Peyer's patch (tissue), 4 donors: ENCODE measurements at regions not wholly inside any gene's neighbourhood (a gene's known extent, or its start where the extent isn't known, plus 50 kb on each side); places are given as distances from the start of the nearest gene placed in this dataset.
A peak's percentile ranks its signal among the peaks of the same experiment; 100 is the strongest.

ENCODE experiments used
- DNase-seq, 3 donors: peaks; one replicate each; pipeline ENCODE4 v3.0.0-alpha.2; 2017 to 2019
- H3K27ac ChIP-seq, 4 donors: fragments of 200-600 bp; sonication (generic); one replicate each; pipeline ENCODE4 v1.5.1; 2016 to 2019
- H3K27me3 ChIP-seq, 2 donors: fragments of 200-600 bp; sonication (generic); one replicate each; pipeline ENCODE4 v1.5.1; 2019
- H3K36me3 ChIP-seq, 3 donors: fragments of 200-600 bp; sonication (generic); one replicate each; pipeline ENCODE4 v1.5.1; 2016 to 2019
- H3K4me1 ChIP-seq, 4 donors: fragments of 200-600 bp; sonication (generic); one replicate each; pipeline ENCODE4 v1.5.1; 2016 to 2019
- H3K4me3 ChIP-seq, 4 donors: fragments of 200-600 bp; sonication (generic); 1 replicate in 3 of 4; 2 replicates in 1 of 4; pipeline ENCODE4 v1.5.1; 2016 to 2019; ENCODE audit warnings: mild to moderate bottlenecking in 1 of 4
- H3K9me3 ChIP-seq, 4 donors: fragments of 200-600 bp; sonication (generic); one replicate each; pipeline ENCODE4 v1.5.1; 2016 to 2019; ENCODE audit warnings: mild to moderate bottlenecking in 1 of 4
- POLR2A ChIP-seq, 2 donors: fragments of 450-650 bp; IDR thresholded peaks; one replicate each; pipeline ENCODE4 v1.5.1; 2017; ENCODE audit warnings: antibody characterized with exemption in 2 of 2, mild to moderate bottlenecking in 2 of 2, moderate library complexity in 2 of 2
- TF ChIP-seq, protein P1 (sequence below), 6 experiments: fragments of 450-650 bp in 4 of 6; fragments of 200-600 bp in 2 of 6; sonication (generic) in 1 of 6; IDR thresholded peaks; one replicate each; pipeline ENCODE4 v1.5.1; 2017 to 2019; ENCODE audit warnings: antibody characterized with exemption in 6 of 6, mild to moderate bottlenecking in 3 of 6, moderate library complexity in 1 of 6

DNA sequence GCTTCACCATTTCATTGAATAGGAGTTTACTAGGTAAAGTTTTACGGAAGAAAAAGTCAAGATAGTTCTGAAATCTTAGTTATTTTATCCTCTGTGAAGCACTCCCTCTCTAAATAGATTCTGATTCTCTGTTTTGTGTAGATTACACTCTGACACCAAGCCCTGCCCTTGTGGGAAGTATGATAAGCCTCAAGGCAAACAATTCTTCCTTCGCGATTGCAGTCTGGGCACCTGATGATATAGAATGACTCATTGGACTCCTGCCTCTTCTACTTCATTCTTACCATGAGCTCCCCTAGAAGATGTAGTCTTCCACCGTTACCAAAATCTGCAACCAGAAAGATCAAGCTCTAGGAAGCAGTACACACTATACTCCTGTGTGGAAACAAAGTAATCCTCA is 626.9 kb upstream of the PTGER4 start:
- no peak for TF ChIP-seq POLR2A (IDR thresholded peaks at IDR 0.05)
- TF ChIP-seq, protein P1, sequence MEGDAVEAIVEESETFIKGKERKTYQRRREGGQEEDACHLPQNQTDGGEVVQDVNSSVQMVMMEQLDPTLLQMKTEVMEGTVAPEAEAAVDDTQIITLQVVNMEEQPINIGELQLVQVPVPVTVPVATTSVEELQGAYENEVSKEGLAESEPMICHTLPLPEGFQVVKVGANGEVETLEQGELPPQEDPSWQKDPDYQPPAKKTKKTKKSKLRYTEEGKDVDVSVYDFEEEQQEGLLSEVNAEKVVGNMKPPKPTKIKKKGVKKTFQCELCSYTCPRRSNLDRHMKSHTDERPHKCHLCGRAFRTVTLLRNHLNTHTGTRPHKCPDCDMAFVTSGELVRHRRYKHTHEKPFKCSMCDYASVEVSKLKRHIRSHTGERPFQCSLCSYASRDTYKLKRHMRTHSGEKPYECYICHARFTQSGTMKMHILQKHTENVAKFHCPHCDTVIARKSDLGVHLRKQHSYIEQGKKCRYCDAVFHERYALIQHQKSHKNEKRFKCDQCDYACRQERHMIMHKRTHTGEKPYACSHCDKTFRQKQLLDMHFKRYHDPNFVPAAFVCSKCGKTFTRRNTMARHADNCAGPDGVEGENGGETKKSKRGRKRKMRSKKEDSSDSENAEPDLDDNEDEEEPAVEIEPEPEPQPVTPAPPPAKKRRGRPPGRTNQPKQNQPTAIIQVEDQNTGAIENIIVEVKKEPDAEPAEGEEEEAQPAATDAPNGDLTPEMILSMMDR (IDR thresholded peaks at IDR 0.05): no peak
- H3K36me3 ChIP-seq: no peaks in the 10 kb centered on the region
- H3K9me3 ChIP-seq: no peaks in the 10 kb centered on the region
- no peak overlapping the region for H3K4me3 ChIP-seq
- no peaks in the 10 kb centered on the region for H3K4me1 ChIP-seq
- DNase-seq: peak in 1 of 3 donors; percentile 52
- H3K27ac ChIP-seq: no peak overlapping the region
- no peaks in the 10 kb centered on the region for H3K27me3 ChIP-seq

DNA sequence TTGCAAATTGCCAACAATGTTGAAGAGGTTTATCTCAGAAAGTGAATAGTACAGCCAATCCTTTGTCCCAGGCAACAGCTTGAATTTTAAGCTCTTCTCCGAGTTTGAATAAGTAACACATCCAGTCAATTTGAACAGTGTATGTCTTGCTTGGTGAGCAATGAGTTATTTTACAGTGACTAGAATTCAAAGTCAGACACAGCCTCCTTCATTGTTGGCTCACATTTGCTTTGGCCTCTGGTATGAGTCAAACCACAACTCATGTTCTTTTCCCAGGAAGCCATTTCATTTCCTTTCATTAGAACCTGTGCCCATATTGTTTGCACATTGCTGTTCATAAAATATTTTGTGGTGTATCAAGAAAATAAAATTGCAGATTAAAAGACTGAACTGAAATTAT is 622.0 kb upstream of the DAB2 start:
- TF ChIP-seq, protein P1 (IDR thresholded peaks at IDR 0.05): no peak
- TF ChIP-seq POLR2A (IDR thresholded peaks at IDR 0.05): no peak
- Histone ChIP-seq H3K4me3 (no peak overlapping the region), H3K4me1 (no peaks in the 10 kb centered on the region), H3K27me3 (no peaks in the 10 kb centered on the region), H3K27ac (no peak overlapping the region), H3K9me3 (no peaks in the 10 kb centered on the region), H3K36me3 (no peaks in the 10 kb centered on the region)
- no peak for DNase-seq

DNA sequence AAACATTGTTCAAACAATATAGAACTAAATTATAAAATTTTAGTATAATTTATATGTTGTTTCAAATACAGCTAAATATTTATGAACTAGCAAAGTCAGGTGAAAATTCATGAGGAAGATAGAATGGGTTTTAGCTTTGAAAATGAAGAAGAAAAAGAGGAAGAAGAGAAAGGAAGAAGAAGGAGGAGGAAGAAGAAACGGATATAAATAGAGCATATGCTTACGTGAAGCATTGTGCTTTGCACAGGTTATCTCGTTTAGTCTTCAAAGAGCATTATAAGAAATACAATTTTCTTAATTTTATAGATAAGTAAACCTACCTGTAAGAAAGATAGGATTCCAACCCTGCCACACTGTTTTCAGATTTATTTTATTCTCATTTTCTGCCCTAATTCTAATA is 620.6 kb upstream of the DAB2 start:
- TF ChIP-seq POLR2A (IDR thresholded peaks at IDR 0.05): no peak
- TF ChIP-seq, protein P1 (IDR thresholded peaks at IDR 0.05): no peak
- no peak overlapping the region for H3K4me3 ChIP-seq
- no peaks in the 10 kb centered on the region for H3K9me3 ChIP-seq
- no peak overlapping the region for H3K27ac ChIP-seq
- H3K27me3 ChIP-seq: no peaks in the 10 kb centered on the region
- no peaks in the 10 kb centered on the region for H3K4me1 ChIP-seq
- DNase-seq: no peak
- no peaks in the 10 kb centered on the region for H3K36me3 ChIP-seq

DNA sequence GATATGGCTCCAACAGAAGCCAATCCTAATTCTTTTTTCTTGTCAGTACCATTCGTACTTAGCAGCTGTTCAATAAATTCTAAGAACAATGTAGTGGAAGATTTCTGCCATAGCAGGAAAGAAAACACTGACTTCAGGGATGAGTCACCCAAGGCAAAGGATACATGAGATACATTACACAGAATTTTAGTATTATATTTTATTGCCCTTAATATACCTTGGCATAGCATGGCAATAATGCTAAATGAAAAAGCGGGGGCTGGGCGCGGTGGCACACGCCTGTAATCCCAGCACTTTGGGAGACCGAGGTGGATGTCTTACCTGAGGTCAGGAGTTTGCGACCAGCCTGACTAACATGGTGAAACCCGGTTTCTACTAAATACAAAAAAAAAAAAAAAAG is 619.1 kb upstream of the DAB2 start:
- no peak overlapping the region for H3K4me3 ChIP-seq
- TF ChIP-seq, protein P1 (IDR thresholded peaks at IDR 0.05): peak in 1 of 6 experiments; percentile 12
- no peak for TF ChIP-seq POLR2A (IDR thresholded peaks at IDR 0.05)
- no peaks in the 10 kb centered on the region for H3K36me3 ChIP-seq
- H3K9me3 ChIP-seq: no peaks in the 10 kb centered on the region
- no peak overlapping the region for H3K27ac ChIP-seq
- peak in 2 of 3 donors; percentile 52 to 65 for DNase-seq
- H3K4me1 ChIP-seq: no peaks in the 10 kb centered on the region
- no peaks in the 10 kb centered on the region for H3K27me3 ChIP-seq

GRCh38 chr5:40041452-40041851 is 616.7 kb upstream of the DAB2 start:
- no peak for DNase-seq
- no peak overlapping the region for H3K4me3 ChIP-seq
- no peaks in the 10 kb centered on the region for H3K27me3 ChIP-seq
- H3K36me3 ChIP-seq: no peaks in the 10 kb centered on the region
- H3K27ac ChIP-seq: no peak overlapping the region
- TF ChIP-seq, protein P1 (IDR thresholded peaks at IDR 0.05): no peak
- no peak for TF ChIP-seq POLR2A (IDR thresholded peaks at IDR 0.05)
- no peaks in the 10 kb centered on the region for H3K9me3 ChIP-seq
- no peaks in the 10 kb centered on the region for H3K4me1 ChIP-seq

GRCh38 chr5:40037713-40038112 is 612.9 kb upstream of the DAB2 start:
- Histone ChIP-seq H3K27me3 (no peaks in the 10 kb centered on the region), H3K9me3 (no peaks in the 10 kb centered on the region), H3K4me3 (no peak overlapping the region), H3K4me1 (no peaks in the 10 kb centered on the region), H3K36me3 (no peaks in the 10 kb centered on the region), H3K27ac (no peak overlapping the region)
- DNase-seq: no peak
- TF ChIP-seq, protein P1 (IDR thresholded peaks at IDR 0.05): peak in 3 of 6 experiments; percentile 24 to 26 (median 24)
- no peak for TF ChIP-seq POLR2A (IDR thresholded peaks at IDR 0.05)
